HFFc6 (cell line): ENCODE measurements at regions not wholly inside any gene's neighbourhood (a gene's known extent, or its start where the extent isn't known, plus 50 kb on each side); places are given as distances from the start of the nearest gene placed in this dataset.

Source experiments
- DNase-seq: peaks from one replicate; pipeline ENCODE4 v3.0.0-alpha.2; 2018
- H3K27ac Mint-ChIP-seq: 2 replicates; pipeline ENCODE4 v1.8.0; 2020; ENCODE audit warnings: mild to moderate bottlenecking, mixed read lengths
- H3K27me3 Mint-ChIP-seq: 2 replicates; pipeline ENCODE4 v1.8.0; 2021; ENCODE audit warnings: mild to moderate bottlenecking, moderate library complexity, mixed read lengths; ENCODE audit not compliant: insufficient read depth
- H3K36me3 Mint-ChIP-seq: 2 replicates; pipeline ENCODE4 v1.8.0; 2021; ENCODE audit warnings: low read depth, mixed read lengths
- H3K4me1 Mint-ChIP-seq: 2 replicates; pipeline ENCODE4 v1.8.0; 2020; ENCODE audit warnings: low read depth, mixed read lengths
- H3K4me3 Mint-ChIP-seq: 2 replicates; pipeline ENCODE4 v1.8.0; 2020; ENCODE audit warnings: mild to moderate bottlenecking, moderate library complexity, mixed read lengths
- H3K9me3 Mint-ChIP-seq: 2 replicates; pipeline ENCODE4 v1.8.0; 2020; ENCODE audit warnings: mild to moderate bottlenecking, mixed read lengths
- TF ChIP-seq, protein P1 (sequence below): fragments of 200-600 bp; sonication (generic); IDR thresholded peaks from 2 replicates; pipeline ENCODE4 v1.5.0; 2021; ENCODE audit warnings: antibody characterized with exemption, mild to moderate bottlenecking

DNA sequence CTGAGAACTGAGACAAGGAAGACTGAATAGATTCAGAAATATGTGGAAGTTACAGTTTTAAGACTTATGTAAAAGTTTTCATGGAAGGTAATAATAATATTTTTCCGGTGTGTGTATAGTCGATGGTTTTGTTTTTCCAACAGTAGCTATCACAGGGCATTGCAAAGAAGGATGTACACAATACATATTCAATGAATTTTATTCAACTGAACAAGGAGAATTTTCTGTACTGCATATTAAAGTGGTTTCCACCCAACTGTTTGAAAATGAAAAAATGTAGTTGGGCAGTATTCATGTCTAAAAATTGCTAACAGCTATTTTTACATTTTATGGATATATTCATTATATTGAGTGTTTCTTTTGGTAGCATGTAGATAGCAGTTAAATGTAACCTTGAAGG is 350.3 kb upstream of the ATP10A start:
- Mint-ChIP-seq H3K4me3 (no peak overlapping the region), H3K36me3 (no peaks in the 10 kb centered on the region), H3K4me1 (no peaks in the 10 kb centered on the region), H3K27me3 (peaks cover 4% of the 10 kb centered on the region; the same call in 1 of the 2 replicates), H3K27ac (no peak overlapping the region), H3K9me3 (no peaks in the 10 kb centered on the region)
- DNase-seq = no peak
- TF ChIP-seq, protein P1, sequence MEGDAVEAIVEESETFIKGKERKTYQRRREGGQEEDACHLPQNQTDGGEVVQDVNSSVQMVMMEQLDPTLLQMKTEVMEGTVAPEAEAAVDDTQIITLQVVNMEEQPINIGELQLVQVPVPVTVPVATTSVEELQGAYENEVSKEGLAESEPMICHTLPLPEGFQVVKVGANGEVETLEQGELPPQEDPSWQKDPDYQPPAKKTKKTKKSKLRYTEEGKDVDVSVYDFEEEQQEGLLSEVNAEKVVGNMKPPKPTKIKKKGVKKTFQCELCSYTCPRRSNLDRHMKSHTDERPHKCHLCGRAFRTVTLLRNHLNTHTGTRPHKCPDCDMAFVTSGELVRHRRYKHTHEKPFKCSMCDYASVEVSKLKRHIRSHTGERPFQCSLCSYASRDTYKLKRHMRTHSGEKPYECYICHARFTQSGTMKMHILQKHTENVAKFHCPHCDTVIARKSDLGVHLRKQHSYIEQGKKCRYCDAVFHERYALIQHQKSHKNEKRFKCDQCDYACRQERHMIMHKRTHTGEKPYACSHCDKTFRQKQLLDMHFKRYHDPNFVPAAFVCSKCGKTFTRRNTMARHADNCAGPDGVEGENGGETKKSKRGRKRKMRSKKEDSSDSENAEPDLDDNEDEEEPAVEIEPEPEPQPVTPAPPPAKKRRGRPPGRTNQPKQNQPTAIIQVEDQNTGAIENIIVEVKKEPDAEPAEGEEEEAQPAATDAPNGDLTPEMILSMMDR = no peak

DNA sequence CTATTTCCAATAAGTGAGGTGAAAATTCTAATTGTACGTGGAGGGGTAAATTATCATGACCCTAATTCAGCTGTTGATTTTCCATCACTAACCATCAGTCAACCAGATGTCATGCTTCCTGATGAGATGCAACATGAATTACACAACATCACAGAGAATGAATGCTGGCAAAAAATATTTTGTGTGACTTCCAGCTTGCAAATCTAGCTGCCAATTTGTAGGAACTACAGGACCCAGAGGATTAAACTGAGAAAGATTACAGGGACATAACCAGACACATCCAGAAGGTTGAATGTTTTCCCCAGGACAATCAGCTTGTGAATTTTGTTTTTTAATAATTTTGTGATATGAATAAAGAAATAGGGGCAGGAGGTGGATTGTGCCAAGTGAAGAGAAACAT is 349.0 kb upstream of the ATP10A start:
- no peak for DNase-seq
- Mint-ChIP-seq H3K9me3 (no peaks in the 10 kb centered on the region), H3K27me3 (no peaks in the 10 kb centered on the region; the same call in none of the 2 replicates), H3K36me3 (no peaks in the 10 kb centered on the region), H3K27ac (no peak overlapping the region), H3K4me1 (no peaks in the 10 kb centered on the region), H3K4me3 (no peak overlapping the region)
- TF ChIP-seq, protein P1 = no peak

DNA sequence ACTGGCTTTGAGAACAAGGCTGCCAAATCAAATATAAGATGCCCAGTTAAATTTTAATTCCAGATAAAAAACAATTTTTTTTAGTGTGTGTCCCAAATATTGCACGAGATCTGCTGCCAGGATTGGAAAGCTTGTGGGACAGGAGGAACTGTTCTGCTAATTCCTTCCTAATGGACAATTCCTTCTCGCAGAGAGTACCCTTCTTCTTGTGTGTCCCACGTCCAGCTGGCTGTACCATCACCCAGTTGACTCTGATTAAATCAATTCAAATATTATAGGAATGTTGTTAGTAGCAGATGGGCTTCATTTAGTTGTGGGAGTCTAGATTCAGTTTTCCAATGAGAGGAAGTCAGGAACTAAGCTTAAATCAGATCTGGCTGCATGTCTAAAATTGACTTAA is 347.9 kb upstream of the ATP10A start:
- H3K27ac Mint-ChIP-seq = no peak overlapping the region
- no peak overlapping the region for H3K4me3 Mint-ChIP-seq

DNA sequence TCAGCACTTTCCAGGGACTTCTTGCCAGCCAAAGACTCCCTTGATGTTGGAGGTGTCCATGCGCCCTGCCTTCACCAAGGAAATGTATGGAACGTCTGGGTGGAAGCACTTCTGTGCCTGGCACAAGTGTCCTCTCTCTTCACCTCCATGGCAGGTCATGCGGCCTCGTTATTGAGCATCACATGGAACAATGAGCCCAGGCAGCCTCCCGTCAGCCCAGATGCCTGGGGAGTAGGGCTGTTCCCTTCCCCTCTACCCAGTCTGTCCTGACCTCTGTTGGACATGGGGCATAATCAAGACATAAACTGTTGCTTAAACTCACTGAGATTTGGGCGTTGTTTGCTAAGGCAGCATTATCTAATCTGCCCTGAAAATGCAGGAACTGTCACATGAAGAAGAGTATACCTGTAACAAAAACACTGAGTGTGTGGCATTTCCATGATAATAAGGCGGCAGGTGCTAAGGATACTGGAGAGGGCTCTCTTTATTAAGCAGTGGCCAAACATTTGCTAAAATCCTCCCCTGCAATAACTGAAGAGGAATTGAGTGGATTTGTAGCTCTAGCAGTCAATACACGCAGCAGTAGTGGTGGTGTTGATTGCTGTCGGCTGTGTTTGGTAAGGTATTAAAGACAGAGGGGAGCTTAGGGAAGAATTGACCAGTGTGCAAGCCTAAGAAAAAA is 338.2 kb upstream of the ATP10A start:
- DNase-seq = no peak
- Mint-ChIP-seq H3K27me3 (peaks cover 15% of the 10 kb centered on the region), H3K36me3 (no peaks in the 10 kb centered on the region), H3K9me3 (no peaks in the 10 kb centered on the region), H3K4me3 (no peak overlapping the region), H3K4me1 (no peaks in the 10 kb centered on the region), H3K27ac (no peak overlapping the region)
- TF ChIP-seq, protein P1 = no peak

More for the DNA sequence above, 347.9 kb upstream of the ATP10A start:
- Mint-ChIP-seq H3K9me3 (no peaks in the 10 kb centered on the region), H3K4me1 (no peaks in the 10 kb centered on the region), H3K36me3 (no peaks in the 10 kb centered on the region), H3K27me3 (no peaks in the 10 kb centered on the region; the same call in none of the 2 replicates)
- TF ChIP-seq, protein P1 = no peak
- DNase-seq = no peak

DNA sequence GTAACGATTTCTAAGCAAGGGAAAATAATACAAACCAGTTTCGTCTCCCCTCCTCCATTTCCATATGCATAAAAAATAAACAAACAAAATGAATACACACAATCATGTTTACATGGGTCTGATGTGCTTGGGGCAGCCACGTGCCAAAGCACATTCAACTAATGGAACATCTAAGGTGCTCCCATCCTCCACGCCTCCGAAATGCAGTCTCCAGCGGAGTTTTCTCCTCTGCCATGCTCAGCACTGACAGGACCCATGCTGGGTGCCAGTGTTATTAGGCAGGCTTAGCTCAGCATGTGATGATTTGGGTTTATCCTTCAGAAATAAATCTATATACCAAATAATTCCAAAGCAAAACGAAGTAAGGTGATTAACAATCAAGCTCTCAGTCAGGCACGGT is 337.3 kb upstream of the ATP10A start:
- TF ChIP-seq, protein P1 = no peak
- Mint-ChIP-seq H3K36me3 (no peaks in the 10 kb centered on the region), H3K27ac (no peak overlapping the region), H3K27me3 (peaks cover 15% of the 10 kb centered on the region), H3K9me3 (no peaks in the 10 kb centered on the region), H3K4me1 (no peaks in the 10 kb centered on the region), H3K4me3 (no peak overlapping the region)
- DNase-seq = no peak

DNA sequence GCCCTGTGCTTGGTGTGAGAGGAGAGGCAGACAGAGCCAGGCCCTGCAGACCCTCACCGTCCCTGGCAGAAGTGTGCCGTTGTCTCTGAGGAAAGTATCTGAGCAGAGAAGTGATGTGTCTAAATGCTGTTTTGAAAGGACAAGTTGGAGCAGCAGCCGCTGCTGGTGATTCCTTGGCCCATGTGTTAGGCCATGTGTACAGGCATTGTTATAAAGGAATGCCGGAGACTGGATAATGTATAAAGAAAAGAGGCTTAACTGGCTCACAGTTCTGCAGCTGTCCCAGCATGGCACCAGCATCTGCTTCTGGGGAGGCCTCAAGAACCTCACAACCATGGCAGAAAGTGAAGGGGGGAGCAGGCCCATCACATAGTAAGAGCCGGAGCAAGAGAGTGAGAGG is 334.6 kb upstream of the ATP10A start:
- H3K27me3 Mint-ChIP-seq = peaks cover 16% of the 10 kb centered on the region
- H3K27ac Mint-ChIP-seq = no peak overlapping the region
- H3K36me3 Mint-ChIP-seq = no peaks in the 10 kb centered on the region
- H3K9me3 Mint-ChIP-seq = no peaks in the 10 kb centered on the region
- TF ChIP-seq, protein P1 = no peak
- H3K4me1 Mint-ChIP-seq = no peaks in the 10 kb centered on the region
- H3K4me3 Mint-ChIP-seq = no peak overlapping the region
- DNase-seq = no peak
